Uterus (tissue), 3 donors: ENCODE measurements at regions not wholly inside any gene's neighbourhood (a gene's known extent, or its start where the extent isn't known, plus 50 kb on each side); places are given as distances from the start of the nearest gene placed in this dataset.
A peak's percentile ranks its signal among the peaks of the same experiment; 100 is the strongest.

Source experiments
- DNase-seq, 2 donors: peaks; one replicate each; pipeline ENCODE4 v3.0.0-alpha.2; 2019 to 2020
- H3K27ac ChIP-seq, 2 donors: fragments of 200-600 bp; sonication (generic); 1 replicate in 1 of 2; 2 replicates in 1 of 2; pipeline ENCODE4 v1.5.1; 2016 to 2018
- H3K27me3 ChIP-seq, 2 donors: fragments of 200-600 bp; sonication (generic); one replicate each; pipeline ENCODE4 v1.5.1; 2018 to 2019; ENCODE audit warnings: control low read depth in 1 of 2
- H3K36me3 ChIP-seq, 2 donors: fragments of 200-600 bp; sonication (generic); one replicate each; pipeline ENCODE4 v1.5.1; 2019; ENCODE audit warnings: control low read depth in 1 of 2
- H3K4me1 ChIP-seq, 2 donors: fragments of 200-600 bp; sonication (generic); one replicate each; pipeline ENCODE4 v1.5.1; 2018 to 2019; ENCODE audit warnings: control low read depth in 1 of 2
- H3K4me3 ChIP-seq, 2 donors: fragments of 200-600 bp; sonication (generic); 1 replicate in 1 of 2; 2 replicates in 1 of 2; pipeline ENCODE4 v1.5.1; 2018 to 2019; ENCODE audit warnings: mild to moderate bottlenecking in 1 of 2
- H3K9me3 ChIP-seq, 2 donors: fragments of 200-600 bp; sonication (generic); one replicate each; pipeline ENCODE4 v1.5.1; 2019; ENCODE audit warnings: control low read depth in 1 of 2
- POLR2A ChIP-seq, 2 donors: fragments of 450-650 bp; IDR thresholded peaks; one replicate each; pipeline ENCODE4 v1.6.1; 2016; ENCODE audit warnings: antibody characterized with exemption in 2 of 2, mild to moderate bottlenecking in 1 of 2, moderate library complexity in 1 of 2
- intact Hi-C: fragments of 100-400 bp; cut with DNase I; formaldehyde crosslinking; loops from one replicate; pipeline ENCODE4 v1.15.1; 2023; ENCODE audit warnings: low total_unique reads
- TF ChIP-seq, protein P1 (sequence below), 4 experiments: fragments of 200-600 bp in 2 of 4; fragments of 450-650 bp in 2 of 4; sonication (generic) in 2 of 4; IDR thresholded peaks; one replicate each; pipeline ENCODE4 v1.5.1; 2016 to 2019; ENCODE audit warnings: antibody characterized with exemption in 4 of 4, mild to moderate bottlenecking in 2 of 4, moderate library complexity in 1 of 4
- donor health status: DM: yes; HTN: yes; CAD: no.

GRCh38 chr12:34400986-34401658 lies 378.8 kb downstream of the ALG10 start:
- intact Hi-C loops, result no loop called here
- no peaks in the 10 kb centered on the region for H3K9me3 ChIP-seq
- H3K27me3 ChIP-seq, result no peaks in the 10 kb centered on the region
- TF ChIP-seq, protein P1, sequence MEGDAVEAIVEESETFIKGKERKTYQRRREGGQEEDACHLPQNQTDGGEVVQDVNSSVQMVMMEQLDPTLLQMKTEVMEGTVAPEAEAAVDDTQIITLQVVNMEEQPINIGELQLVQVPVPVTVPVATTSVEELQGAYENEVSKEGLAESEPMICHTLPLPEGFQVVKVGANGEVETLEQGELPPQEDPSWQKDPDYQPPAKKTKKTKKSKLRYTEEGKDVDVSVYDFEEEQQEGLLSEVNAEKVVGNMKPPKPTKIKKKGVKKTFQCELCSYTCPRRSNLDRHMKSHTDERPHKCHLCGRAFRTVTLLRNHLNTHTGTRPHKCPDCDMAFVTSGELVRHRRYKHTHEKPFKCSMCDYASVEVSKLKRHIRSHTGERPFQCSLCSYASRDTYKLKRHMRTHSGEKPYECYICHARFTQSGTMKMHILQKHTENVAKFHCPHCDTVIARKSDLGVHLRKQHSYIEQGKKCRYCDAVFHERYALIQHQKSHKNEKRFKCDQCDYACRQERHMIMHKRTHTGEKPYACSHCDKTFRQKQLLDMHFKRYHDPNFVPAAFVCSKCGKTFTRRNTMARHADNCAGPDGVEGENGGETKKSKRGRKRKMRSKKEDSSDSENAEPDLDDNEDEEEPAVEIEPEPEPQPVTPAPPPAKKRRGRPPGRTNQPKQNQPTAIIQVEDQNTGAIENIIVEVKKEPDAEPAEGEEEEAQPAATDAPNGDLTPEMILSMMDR (IDR thresholded peaks at IDR 0.05), result no peak
- no peak for TF ChIP-seq POLR2A (IDR thresholded peaks at IDR 0.05)
- no peaks in the 10 kb centered on the region for H3K36me3 ChIP-seq
- no peak overlapping the region for H3K27ac ChIP-seq
- H3K4me1 ChIP-seq, result no peaks in the 10 kb centered on the region
- H3K4me3 ChIP-seq, result no peak overlapping the region
- peak; percentile 1 to 4 for DNase-seq

DNA sequence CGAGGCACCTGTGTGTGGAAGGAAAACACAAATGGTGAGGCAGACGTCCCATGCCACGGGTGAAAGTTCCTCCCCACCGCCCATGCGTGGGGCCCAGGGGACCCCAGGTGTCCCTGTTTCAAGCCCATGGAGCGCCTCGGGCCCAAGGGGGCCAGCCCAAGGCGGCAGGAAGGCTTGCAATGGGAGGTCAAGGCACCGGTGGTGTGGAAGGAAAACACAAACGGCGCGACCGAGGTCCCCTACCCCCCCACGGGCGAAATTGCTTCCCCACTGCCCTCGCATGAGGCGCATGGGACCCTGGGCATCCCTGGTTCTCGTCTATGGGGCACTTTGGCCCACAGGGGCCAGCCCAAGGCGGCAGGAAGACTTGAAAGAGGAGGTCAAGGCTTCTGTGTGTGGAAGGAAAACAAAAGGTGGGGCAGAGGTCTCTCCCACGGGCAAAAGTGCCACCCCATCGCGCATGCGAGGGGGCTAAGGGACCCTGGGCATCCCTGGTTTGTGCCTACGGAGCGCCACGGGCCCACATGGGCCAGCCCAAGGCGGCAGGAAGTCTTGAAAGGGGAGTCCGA lies 379.4 kb downstream of the ALG10 start:
- no peaks in the 10 kb centered on the region for H3K36me3 ChIP-seq
- TF ChIP-seq, protein P1 (IDR thresholded peaks at IDR 0.05), result no peak
- TF ChIP-seq POLR2A (IDR thresholded peaks at IDR 0.05), result no peak
- no peaks in the 10 kb centered on the region for H3K4me1 ChIP-seq
- peak; percentile 2 to 4 for DNase-seq
- no peaks in the 10 kb centered on the region for H3K9me3 ChIP-seq
- no peak overlapping the region for H3K4me3 ChIP-seq
- intact Hi-C loops, result no loop called here
- H3K27ac ChIP-seq, result no peak overlapping the region
- H3K27me3 ChIP-seq, result no peaks in the 10 kb centered on the region

DNA sequence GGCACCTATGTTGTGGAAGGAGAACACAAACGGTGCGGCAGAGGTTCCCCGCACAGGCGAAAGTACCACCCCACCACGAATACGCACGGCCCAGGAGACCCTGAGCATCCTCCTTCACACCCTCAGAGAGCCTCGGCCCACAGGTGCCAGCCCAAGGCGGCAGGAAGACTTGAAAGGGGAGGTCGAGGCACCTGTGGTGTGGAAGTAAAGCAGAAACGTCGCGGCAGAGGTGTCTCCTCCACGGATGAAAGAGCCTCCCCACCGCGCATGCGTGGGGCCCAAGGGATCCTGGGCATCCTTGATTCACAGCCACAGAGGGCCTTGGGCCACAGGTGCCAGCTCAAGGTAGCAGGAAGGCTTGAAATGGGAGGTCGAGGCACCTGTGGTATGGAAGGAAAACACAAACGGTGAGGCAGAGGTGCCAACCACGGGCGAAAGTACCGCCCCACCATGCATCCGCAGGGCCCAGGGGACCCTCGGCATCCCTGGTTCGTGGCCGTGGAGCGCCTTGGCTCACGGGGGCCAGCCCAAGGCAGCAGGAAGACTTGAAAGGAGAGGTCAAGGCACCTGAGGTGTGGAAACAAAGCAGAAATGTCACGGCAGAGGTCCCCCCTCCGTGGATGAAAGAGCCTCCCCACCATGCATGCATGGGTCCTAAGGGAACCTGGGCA lies 380.1 kb downstream of the ALG10 start:
- TF ChIP-seq POLR2A (IDR thresholded peaks at IDR 0.05), result no peak
- TF ChIP-seq, protein P1 (IDR thresholded peaks at IDR 0.05), result no peak
- Histone ChIP-seq H3K4me1 (no peaks in the 10 kb centered on the region), H3K36me3 (no peaks in the 10 kb centered on the region), H3K27me3 (no peaks in the 10 kb centered on the region), H3K9me3 (no peaks in the 10 kb centered on the region), H3K27ac (no peak overlapping the region), H3K4me3 (no peak overlapping the region)
- intact Hi-C loops, result no loop called here
- DNase-seq, result peak; percentile 5 to 8

- Histone ChIP-seq H3K9me3 (no peaks in the 10 kb centered on the region), H3K27me3 (no peaks in the 10 kb centered on the region), H3K36me3 (no peaks in the 10 kb centered on the region), H3K4me3 (no peak overlapping the region), H3K27ac (no peak overlapping the region), H3K4me1 (no peaks in the 10 kb centered on the region)
- intact Hi-C loops, result no loop called here
- TF ChIP-seq, protein P1 (IDR thresholded peaks at IDR 0.05), result no peak
- TF ChIP-seq POLR2A (IDR thresholded peaks at IDR 0.05), result no peak
- peak; percentile 1 to 3 for DNase-seq
Observed at GRCh38 chr12:34402899-34403705, 380.8 kb downstream of the ALG10 start.
